Activated naive CD4-positive, alpha-beta T cell treated with anti-CD3 and anti-CD28 coated beads, Interleukin-2, amount 50 U/mL, for 72 hours (primary cell): ENCODE measurements at regions not wholly inside any gene's neighbourhood (a gene's known extent, or its start where the extent isn't known, plus 50 kb on each side); places are given as distances from the start of the nearest gene placed in this dataset.

Experiments
- ATAC-seq, 2 donors: fragments of 150-1000 bp; cut with Tn5 transposase; 2 replicates each; pipeline ENCODE4 v1.10.0; 2021; ENCODE audit warnings: mild to moderate bottlenecking in 2 of 2, moderate library complexity in 2 of 2
- DNase-seq, 2 donors: peaks; one replicate each; pipeline ENCODE4 v3.0.0; 2021 to 2022; ENCODE audit warnings: low spot score in 2 of 2
- H3K27ac Mint-ChIP-seq, 2 donors: one replicate each; pipeline ENCODE4 v1.8.0; 2022; ENCODE audit warnings: mild to moderate bottlenecking in 2 of 2, mixed read lengths in 2 of 2
- H3K36me3 Mint-ChIP-seq, 2 donors: one replicate each; pipeline ENCODE4 v1.8.0; 2022; ENCODE audit warnings: mixed read lengths in 2 of 2
- H3K9me3 Mint-ChIP-seq, 2 donors: one replicate each; pipeline ENCODE4 v1.8.0; 2022; ENCODE audit warnings: mixed read lengths in 2 of 2

DNA sequence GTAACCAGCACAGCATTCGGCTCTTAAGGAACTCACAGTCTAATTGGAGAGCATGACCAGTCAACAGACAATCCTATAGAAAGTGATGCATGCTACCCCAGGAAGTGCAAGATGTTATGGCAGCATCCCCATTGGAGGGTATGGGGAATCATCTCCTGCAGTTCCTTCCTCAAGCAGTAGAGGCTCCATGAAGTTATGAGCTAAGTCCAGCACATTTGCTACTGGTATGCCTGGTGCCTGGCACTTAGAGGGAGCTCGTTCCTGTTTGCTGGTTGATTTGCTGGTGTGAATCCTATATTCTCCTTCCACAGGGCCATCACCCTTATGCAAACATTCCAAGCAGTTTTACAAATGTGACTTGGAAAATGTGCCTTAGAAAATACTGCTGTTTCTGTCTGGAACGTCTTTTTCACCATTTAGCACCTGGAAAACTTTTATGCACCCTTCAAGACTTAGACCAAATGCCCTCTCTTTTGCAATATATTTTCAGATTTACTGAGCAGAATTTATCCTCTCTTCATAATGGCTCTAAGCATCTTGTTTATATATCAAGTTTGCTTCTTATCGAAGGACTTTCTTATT lies 136.1 kb upstream of the WSCD2 start:
- Mint-ChIP-seq H3K36me3 (peaks cover 0 to 5% of the 10 kb centered on the region in 2 donors), H3K27ac (no peak overlapping the region), H3K9me3 (peaks cover 1% of the 10 kb centered on the region in 2 donors)
- DNase-seq (no peak), ATAC-seq (peak in 1 of 2 donors; percentile 43)

DNA sequence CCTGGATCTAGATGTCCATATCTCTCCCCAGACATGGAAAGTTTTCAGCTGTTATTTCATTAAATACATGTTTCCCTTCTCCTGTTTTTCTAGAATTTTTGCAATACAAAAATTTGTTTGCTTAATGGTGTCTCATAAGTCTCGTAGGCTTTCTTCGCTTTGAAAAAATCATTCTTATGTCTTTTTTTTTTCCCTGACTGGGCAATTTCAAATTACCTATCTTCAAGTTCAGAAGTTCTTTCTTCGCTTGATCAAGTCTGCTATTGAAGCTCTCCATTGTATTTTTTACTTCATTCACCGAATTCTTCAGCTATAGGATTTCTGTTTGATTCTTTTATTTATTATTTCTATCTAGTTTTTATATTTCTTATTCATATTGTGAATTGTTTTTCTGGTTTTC lies 130.2 kb upstream of the WSCD2 start:
- Mint-ChIP-seq H3K36me3 (peaks cover 0 to 16% of the 10 kb centered on the region in 2 donors), H3K27ac (no peak overlapping the region), H3K9me3 (peaks cover 11 to 17% of the 10 kb centered on the region in 2 donors)
- ATAC-seq: no peak
- DNase-seq: no peak

DNA sequence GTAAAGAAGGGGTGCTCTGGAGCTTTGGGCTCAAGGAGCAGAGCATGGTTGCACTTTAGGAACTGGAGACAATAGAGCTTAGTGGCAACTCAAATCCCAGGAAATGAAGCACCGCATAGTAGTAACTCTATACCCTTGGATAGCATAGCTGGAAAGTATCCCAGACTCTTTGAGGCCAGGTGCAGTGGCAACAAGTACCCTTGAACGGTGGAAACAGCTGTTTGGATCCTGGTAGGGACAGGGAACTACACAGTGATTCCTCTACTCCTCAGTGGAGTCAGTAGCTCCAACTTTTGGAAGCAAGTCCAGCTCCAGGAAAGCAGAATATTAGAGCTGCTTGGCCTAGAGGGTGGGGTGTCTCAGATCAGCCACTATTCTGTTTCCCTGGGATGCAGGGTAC lies 129.0 kb upstream of the WSCD2 start:
- H3K9me3 Mint-ChIP-seq: peaks cover 11 to 17% of the 10 kb centered on the region in 2 donors
- no peak overlapping the region for H3K27ac Mint-ChIP-seq
- peaks cover 0 to 16% of the 10 kb centered on the region in 2 donors for H3K36me3 Mint-ChIP-seq
- ATAC-seq: no peak
- no peak for DNase-seq

DNA sequence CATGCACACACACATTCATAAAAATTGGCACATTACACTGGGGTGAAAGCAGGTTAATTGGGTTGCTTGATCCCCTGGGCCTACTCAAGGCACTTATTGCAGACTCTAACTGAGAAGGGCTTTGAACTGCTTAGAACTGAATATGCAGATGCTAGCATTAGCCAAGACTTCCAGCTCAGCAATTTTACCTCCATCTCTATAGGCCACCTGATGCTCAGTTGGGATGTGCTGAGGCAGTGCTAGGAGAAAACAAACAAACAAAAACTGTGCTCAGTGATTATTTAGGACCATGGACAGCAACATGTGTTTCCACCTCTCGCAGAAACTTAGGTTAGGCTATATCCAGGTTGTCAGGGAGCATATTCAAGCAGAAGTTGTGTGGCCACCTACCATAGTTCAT lies 124.8 kb upstream of the WSCD2 start:
- H3K9me3 Mint-ChIP-seq: peaks cover 0 to 9% of the 10 kb centered on the region in 2 donors
- DNase-seq (no peak), ATAC-seq (no peak)
- H3K36me3 Mint-ChIP-seq: peaks cover 0 to 3% of the 10 kb centered on the region in 2 donors
- H3K27ac Mint-ChIP-seq: no peak overlapping the region

DNA sequence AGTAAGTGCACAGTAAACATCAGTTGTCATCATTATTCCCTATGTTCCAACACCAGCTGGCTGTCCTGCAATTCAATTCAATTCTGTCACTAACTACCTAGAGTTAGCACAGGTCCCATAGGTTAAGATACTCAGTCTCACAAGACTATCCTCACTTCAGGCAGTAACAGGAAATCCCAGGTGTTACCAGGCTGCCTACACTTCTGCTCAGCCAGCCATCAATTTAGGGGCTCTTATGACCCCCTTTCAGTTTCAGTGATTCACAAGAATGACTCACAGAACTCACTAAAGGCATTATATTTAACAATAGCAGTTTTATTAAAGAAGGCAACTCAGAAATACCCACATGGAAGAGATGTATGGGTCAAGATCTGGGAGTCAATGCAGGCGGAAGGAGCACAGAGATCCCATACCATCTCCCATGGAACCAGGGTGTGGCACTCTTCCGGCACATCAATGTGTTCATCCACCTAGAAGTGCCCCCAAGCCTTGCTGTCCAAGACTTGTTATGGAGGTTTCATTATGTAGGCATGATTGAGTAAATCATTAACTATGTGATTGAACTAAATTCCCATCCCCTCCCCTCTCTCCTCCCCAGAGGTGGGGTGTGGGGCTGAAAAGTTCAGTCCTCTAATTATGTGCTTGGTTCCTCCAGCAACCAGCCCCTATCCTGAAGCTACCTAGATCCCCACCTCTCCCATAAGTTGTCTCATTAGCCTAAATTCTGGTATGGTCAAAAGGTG lies 120.8 kb upstream of the WSCD2 start:
- ATAC-seq: no peak
- DNase-seq: no peak
- Mint-ChIP-seq H3K36me3 (no peaks in the 10 kb centered on the region), H3K27ac (no peak overlapping the region), H3K9me3 (no peaks in the 10 kb centered on the region)

DNA sequence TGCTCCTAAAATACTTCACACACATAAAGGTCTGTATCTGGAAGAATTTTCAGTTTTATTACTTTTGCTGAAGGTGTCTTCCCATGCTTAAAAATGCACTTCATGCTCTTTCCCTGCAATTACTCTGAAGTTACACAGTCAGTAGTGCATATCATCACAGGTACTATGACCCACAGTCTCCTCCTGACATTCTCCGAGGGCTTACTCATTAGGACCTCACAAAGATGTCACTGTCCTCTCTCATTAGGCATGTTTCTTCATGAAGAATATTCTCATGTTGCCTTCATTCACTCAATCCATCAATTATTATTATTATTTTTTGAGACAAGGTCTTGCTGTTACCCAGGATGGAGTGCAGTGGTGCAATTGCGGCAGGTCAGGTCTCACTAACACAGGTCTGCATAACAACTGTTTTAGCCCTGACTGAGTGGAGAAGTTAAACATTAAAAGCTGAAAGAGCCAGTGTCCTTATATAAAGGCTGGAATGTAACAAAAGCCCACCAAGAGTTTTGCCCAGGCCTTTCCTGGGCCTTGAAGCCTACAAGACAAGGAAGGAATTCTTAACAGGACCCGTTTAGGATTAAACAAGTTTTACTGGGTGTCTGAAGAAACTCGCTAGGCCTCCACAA lies 119.5 kb upstream of the WSCD2 start:
- Mint-ChIP-seq H3K9me3 (no peaks in the 10 kb centered on the region), H3K36me3 (no peaks in the 10 kb centered on the region), H3K27ac (no peak overlapping the region)
- DNase-seq (no peak), ATAC-seq (no peak)

DNA sequence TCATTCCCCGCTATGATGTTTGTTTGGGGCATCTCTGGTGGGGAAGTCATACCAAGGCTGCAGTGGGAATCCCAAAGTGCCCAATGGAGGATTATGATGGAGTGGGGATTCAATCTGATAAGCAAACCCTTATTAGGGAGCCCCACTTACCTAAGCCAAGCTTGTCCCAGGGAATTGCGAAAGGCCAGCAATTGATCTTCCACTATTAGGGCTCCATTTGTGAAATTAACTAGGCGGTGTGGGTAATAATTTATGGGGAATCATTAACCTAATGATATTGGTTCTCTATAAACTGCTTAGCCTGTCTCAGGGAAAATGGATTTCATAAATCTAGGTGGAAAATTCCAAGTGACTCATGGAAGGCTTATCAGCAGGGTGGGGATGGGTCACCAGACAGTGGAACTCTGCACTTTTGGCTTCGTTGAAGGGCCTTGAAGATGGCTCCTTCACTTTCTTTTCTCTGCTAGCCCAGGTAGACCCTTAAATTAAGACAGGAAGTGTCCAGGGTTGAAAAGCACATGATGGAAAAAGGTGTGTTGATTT lies 113.0 kb upstream of the WSCD2 start:
- peaks cover 0 to 3% of the 10 kb centered on the region in 2 donors for H3K9me3 Mint-ChIP-seq
- no peaks in the 10 kb centered on the region for H3K36me3 Mint-ChIP-seq
- no peak for ATAC-seq
- no peak for DNase-seq
- H3K27ac Mint-ChIP-seq: peak overlapping the region in 1 of 2 donors; percentile 50

DNA sequence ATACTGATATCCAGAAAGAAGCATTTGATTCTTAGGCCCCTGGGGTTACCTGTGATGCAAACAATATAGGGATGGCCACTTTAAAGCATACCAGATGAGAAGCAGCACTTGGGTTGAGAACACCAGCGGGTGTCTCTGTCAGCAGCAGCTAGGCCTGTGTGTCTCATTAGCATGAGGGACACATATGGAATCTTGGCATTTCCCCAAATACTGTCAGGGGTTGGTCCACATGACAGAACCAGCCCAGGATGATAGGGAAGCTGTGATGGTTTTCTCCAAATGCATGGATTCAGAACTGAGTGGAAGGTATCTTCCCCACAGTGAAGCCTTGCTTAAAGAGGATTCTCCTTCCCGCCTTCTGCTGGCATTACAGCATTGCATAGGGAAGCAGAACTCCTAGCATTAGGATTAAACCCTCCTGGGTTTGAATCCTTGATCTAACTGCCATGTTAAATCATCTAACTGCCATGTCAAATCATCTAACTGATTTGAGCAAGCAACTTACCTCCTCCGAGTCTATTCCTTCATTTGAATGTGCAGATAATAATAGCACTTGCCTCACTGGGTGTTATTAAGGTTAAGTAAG lies 111.5 kb upstream of the WSCD2 start:
- peaks cover 0 to 3% of the 10 kb centered on the region in 2 donors for H3K9me3 Mint-ChIP-seq
- no peak for DNase-seq
- H3K36me3 Mint-ChIP-seq: no peaks in the 10 kb centered on the region
- ATAC-seq: no peak
- H3K27ac Mint-ChIP-seq: no peak overlapping the region

DNA sequence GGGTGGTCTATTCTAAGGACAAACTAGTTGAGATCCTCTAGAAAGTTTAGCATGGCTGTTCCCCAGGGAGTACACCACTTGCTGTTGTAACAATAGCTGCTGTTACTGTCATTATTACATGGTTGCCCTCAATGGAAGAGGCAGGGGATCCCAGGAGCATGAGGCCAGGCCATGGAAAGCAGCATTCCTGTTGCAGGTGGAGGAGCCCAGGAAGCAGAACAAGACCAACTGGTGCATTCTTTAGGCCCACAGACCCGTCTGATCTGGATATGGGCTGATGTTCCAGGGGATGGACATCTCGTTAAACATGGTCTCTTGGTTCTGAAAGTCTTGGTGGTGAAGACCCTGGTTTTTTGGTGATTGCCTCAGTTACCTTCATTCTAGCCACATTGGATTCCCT lies 109.2 kb upstream of the WSCD2 start:
- ATAC-seq (no peak), DNase-seq (no peak)
- H3K36me3 Mint-ChIP-seq: no peaks in the 10 kb centered on the region
- no peak overlapping the region for H3K27ac Mint-ChIP-seq
- H3K9me3 Mint-ChIP-seq: peaks cover 0 to 3% of the 10 kb centered on the region in 2 donors

DNA sequence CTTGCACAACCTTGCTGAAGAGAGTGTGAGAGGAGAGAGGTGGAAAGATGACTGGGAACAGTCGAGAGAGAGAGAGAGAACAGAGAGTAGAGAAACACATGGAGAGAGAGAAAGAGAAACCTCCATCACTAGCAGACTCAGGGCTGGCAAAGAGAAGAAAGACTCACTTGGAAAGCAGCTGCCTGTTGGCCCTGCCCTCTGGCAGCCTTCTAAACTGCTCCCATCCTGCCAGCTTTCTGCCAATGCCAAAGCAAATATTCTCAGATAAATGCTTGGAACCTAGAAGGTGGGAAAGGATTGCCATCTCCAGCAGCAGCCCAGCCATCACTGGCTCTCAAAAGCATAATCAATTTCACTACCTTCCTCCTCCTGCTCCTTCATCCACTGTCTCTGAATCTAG lies 107.9 kb upstream of the WSCD2 start:
- ATAC-seq: no peak
- no peak overlapping the region for H3K27ac Mint-ChIP-seq

DNA sequence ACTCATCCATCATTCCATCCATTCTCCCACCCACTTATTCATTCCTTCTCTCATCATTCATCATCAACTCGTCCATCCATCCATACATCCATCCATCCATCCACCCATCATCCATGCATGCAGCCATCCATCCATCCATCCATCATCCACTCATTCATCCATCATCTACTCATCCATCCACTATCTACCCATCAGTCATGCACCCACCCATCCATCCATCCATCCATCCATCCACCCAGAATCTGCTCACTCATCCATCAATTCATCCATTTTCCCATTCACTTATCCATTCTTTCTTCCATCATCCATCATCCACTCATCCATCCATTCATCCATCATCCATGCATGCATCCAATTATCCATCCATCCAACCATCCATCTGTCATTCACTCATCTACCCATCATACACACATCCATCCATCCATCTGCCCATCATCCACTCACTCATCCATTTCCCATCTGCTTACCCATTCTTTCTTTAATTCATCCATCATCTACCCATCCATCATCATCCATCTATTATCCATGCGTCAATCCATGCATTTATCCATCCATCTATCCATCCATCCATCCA lies 107.1 kb upstream of the WSCD2 start:
- Mint-ChIP-seq H3K36me3 (no peaks in the 10 kb centered on the region), H3K9me3 (peaks cover 0 to 3% of the 10 kb centered on the region in 2 donors), H3K27ac (no peak overlapping the region)
- ATAC-seq: no peak
- no peak for DNase-seq

More for the DNA sequence above, 107.9 kb upstream of the WSCD2 start:
- Mint-ChIP-seq H3K9me3 (peaks cover 0 to 3% of the 10 kb centered on the region in 2 donors), H3K36me3 (no peaks in the 10 kb centered on the region)
- DNase-seq: no peak

DNA sequence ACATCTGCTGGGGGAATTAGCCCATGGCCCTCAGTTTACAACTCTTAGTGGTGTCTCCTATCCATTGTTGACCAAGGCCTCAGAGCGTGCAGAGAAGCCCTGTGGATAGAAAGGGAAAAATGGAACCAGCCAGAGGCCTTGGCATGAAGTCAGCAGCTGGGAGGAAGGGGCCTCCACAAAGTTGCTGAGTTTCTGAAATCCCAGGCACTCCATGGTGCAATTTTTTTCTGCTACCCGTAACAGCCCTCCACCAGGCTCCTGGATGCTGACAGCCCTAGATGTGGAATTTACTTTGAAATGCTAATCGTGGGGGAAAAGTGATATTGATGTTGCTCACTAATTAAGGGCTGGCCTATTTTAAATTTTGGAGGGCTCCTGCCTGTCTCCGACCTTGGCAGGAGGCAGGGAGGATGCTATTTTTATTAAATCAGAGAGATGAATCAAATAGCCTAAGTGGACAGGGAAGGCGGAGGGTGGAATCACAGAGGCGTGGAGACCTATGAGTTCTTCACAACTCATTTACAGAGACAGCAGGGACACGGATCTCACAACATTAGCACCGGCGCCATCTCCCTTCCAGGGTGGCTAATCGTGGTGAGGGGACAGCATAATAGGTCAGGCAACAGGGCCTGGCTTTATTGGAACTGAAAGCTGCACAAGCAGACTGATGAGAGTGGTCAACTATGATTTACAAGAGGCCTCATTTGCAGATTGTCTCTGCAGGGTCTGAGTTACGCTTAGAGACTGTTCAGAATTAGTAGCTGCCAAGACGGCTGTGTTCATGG lies 99.8 kb upstream of the WSCD2 start:
- DNase-seq (no peak), ATAC-seq (no peak)
- Mint-ChIP-seq H3K27ac (no peak overlapping the region), H3K36me3 (no peaks in the 10 kb centered on the region), H3K9me3 (no peaks in the 10 kb centered on the region)

DNA sequence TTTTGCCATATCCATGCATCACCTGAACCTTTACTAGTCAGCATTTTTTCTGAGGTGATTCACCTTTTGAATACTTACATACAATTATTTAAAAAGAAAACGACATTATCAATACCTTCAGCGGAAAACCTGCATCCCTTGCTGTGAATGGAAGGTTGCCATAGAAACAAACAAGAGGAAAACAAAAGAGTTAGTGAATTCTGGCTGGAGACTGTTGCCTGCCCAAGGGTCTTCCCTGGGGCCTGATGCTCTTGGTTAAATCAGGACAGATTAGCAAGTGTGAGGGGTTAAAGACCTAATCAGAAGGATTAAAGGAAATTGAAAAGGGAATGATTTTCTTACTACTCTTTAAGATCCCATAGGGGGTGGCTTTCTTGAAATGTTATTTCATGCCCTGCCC lies 96.0 kb upstream of the WSCD2 start:
- DNase-seq (no peak), ATAC-seq (no peak)
- Mint-ChIP-seq H3K27ac (no peak overlapping the region), H3K36me3 (no peaks in the 10 kb centered on the region), H3K9me3 (no peaks in the 10 kb centered on the region)

DNA sequence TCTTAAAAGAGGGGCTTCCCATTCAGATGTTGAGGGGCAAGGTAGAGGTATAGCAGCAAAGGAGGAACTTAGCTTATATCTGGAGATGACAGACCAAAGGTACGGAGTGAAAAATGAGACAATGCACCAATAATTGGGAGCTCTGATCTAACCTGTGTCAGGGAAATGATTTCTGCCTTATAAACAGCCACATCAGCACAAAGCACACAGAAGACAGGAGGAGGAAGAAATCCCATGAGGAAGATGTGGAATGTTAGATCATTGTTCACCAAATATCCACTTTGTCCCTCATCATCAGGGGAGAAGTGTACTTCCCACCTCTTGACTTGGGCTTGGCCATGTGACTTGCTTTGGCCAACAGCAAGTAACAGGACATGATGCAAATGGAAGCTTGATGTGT lies 93.7 kb upstream of the WSCD2 start:
- Mint-ChIP-seq H3K36me3 (no peaks in the 10 kb centered on the region), H3K27ac (no peak overlapping the region), H3K9me3 (no peaks in the 10 kb centered on the region)
- DNase-seq (no peak), ATAC-seq (no peak)

DNA sequence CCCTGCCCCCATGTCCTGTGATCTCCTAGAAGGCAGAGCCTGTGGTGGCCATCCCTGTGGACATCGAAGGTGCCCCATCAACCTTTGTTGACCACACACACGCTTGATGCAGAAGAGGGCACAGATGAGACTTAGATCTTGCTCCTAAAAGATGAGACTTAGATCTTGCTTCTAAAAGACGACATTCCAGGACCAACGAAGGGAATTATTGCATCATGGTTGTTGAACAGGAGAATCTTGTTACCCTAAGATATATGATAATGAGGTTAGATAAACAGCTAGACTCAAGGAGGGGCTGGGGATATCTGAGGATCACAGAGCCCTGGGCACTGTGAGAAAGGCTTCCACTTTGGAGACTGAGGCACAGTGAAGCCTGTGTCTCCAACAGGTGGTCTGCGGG lies 91.1 kb upstream of the WSCD2 start:
- ATAC-seq (no peak), DNase-seq (no peak)
- Mint-ChIP-seq H3K36me3 (no peaks in the 10 kb centered on the region), H3K9me3 (no peaks in the 10 kb centered on the region), H3K27ac (no peak overlapping the region)

DNA sequence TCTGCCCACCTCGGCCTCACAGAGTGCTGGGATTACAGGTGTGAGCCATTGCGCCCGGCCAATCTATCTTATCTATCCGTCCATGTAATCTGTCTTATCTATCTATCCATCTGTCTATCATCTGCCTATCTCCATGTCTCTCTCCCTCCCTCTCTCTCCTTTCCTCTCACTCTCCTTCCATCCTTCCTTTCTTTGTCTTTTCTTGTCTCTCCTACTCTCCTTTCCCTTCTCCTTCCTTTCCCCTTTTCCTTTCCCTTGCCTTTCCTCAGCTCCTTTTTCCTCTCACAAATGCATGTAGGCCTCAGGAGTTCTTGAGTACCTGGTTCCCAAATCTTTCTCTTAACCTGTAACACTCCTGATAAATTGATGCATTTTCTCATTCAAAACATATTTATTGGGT lies 89.3 kb upstream of the WSCD2 start:
- Mint-ChIP-seq H3K9me3 (no peaks in the 10 kb centered on the region), H3K36me3 (no peaks in the 10 kb centered on the region), H3K27ac (no peak overlapping the region)
- DNase-seq (no peak), ATAC-seq (no peak)
